HG03108 (cell line): ENCODE measurements at regions not wholly inside any gene's neighbourhood (a gene's known extent, or its start where the extent isn't known, plus 50 kb on each side); places are given as distances from the start of the nearest gene placed in this dataset.
"Not testable (repeated sequence)": the region's sequence is repeated elsewhere in the genome, so short reads cannot be mapped to it uniquely, and the experiment has no call there.

Source experiments
- ATAC-seq: cut with Tn5 transposase; IDR thresholded peaks from one replicate; pipeline ENCODE4 v1.9.1; 2021; ENCODE audit warnings: moderate library complexity; ENCODE audit not compliant: unreplicated experiment

DNA sequence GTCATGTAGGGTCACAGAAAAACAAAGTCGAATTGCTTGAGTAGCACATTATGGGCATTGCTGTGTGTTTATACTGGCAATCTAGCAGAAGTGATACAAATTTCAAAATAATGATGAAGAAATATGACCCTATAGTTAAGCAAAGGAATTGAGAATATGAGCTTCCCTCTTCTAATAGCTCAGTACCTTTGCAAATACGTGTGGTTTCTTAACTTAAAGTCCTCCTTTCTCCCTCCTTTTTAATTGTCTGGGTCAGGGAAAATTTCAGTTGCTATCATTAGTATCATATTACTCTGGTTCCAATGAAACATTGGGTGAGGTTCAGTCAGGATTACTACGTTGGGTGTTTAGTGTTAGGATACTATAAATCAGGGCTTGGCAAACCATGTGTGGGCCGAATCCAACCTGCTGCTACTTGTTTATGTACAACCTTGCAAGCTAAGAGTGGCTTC, 166.8 kb upstream of the CARMIL1 start:
- ATAC-seq, result no peak

DNA sequence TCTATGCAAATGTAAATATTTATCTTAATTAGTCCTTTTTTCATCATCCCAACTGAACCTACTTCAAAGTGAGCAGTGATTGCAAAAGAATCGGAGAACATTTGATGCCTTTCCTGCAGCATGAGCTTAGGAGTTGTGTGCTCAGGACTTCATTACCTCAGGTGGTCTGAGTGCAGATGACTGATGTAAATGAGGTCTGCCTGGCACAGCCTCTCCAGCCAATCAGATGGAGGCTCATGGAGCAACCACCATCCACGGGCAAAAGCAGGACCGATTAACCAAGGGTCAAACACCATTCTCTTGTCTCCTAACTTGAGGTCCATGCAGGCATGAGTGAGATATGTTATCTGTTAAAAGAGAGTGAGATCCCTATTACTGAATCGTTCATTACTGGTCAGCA, 165.7 kb upstream of the CARMIL1 start:
- no peak for ATAC-seq

DNA sequence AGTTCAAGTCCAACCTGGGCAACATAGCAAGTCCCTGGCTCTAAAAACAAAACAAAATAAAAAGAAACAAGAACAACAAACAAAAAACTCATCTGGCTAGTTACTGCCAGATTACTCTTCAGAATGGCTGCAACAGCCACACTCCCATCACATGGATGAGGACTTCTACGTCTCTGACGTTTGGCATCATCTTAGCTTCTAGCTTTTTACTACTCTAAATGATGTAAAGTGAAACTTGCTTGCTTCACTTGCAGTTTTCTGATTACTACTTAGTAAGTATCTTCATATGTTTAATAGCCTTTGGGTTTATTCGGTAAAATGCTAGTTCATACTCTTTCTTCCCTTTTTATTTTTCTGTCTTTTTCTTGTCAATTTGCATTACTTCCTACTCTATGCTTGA, 161.1 kb upstream of the CARMIL1 start:
- no peak for ATAC-seq

DNA sequence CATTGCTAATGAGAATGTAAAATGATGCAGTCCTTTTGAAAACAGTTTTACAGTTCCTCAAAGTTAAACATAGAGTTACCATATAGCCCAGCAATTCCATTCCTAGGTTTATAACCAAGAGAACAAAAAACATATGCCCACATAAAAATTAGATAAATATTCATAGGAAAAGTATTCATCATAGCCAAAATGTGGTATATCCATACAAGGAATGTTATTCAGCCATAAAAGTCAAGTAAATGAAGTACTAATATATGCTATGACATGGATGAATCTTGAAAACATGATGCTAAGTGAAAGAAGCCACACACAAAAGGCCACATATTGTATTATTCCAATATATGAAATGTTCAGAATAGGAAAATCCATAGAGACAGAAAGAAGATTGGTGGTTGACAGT, 158.0 kb upstream of the CARMIL1 start:
- ATAC-seq, result no peak

DNA sequence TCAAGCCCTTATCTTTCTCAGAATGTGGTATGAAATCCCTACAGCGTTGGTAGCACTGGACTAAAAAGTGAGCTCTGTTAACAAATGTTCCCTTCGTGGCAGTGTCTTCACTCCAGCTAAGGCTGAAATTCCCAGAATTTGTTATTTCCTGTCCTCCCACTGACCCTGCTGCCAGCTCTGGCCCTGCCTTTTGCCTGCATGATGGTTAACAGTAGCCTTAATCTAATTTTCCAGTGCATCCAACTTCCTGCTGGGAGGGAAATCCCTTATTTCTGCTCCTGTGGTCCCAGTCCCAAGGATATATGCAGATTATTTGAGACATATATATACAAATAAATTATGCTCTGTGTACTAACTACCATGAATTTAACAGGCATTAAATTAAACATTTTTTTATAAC, 157.2 kb upstream of the CARMIL1 start:
- no peak for ATAC-seq

DNA sequence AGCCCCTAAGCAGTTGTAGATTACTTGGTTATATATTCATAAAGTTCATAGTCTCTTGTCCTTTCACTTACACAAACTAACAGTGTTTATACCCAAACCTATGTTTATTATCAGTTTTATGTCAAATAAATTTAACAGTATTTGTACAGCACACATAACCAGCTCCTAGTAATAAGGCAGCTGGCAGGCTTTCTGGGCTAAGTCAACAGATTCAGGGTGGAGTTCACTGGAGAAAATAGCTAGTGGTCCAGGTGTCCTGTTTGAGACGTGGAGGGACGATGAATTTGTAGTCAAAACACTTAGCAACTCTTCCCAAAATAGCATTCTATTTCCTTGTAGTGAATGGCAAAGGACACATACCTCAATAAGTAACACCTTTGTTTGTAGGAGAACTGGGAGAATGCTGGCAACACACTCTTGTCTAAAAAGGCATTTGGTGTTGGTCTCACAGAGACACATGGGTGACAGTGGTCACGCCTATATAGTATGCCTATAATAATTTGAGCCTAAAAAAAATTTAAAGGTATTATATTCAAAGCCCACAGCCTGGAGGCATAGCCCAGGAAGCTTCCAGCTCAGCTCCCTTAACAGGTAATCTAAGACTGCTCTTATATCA, 156.4 kb upstream of the CARMIL1 start:
- ATAC-seq, result no peak

DNA sequence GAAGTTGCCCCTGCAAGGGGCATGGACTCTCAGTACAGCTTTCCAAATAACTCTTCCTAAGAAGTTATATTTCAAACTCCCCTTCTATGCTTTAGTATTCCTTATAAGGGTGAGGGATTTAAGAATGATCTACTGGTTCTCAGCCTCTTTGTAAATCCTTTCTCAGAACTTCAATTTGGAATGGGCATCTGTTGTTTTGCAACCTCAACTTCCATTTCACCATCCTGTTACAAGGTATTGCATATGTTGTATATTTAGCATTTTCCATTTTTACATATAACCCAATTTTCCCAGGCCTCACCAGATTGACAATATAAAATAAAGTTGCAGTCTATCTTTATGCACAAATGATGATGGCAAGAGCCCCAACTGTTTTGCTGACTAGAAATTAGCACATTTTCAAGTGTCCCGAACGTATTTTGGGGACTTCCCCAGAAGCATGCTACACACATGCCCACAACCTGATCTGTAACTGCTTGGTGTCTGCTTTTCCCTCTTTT, 154.9 kb upstream of the CARMIL1 start:
- no peak for ATAC-seq

DNA sequence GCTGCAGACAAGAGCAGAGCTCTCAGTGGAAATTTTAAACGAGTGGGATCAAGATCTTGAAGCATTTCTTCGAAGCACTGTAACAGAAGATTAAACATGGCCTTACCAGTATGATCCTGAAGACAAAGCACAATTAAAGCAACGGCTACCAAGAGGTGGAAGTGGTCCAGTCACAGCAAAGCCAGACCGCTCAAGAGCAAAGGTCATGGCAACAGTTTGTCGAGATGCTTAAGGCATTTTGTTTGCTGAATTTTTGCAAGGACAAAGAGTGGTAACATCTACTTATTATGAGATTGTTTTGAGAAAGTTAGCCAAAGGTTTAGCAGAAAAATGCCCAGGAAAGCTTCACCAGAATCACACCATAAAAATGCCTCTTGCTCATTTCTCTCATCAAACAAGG, 153.4 kb upstream of the CARMIL1 start:
- no peak for ATAC-seq

DNA sequence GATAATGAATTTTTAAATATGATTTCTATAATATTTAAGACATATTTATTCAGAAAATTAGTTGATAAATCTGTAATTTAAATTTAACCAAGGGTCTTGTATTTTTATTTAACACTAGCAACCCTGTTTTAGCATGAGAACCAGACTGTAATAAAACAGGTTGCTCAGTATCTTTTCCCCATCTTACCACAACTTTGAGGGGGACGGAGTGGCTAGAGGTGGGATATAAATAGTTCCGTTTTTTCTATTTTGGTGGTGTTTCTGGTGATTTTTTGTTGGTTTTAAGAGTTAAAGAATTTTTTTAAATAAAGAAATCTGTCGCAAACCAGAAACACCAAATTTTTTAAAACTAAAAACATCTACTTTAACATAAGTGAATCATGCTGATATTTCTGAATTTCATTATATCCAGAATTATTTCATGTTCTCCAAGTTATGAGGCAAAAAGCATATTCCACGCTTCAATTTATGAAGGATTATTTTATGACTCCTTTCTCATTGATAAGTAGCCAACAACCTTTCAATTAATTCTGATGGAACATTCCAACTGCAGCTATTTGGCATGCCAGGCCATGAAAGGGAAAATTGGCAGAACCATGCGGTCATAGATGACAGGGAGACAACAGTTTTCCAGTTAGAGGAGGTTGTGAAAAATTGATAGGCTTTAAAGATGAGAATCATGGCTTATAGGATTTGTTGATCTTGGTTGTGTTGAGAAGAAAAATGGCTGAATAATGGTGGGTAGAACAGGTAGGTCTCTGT, 151.9 kb upstream of the CARMIL1 start:
- no peak for ATAC-seq

DNA sequence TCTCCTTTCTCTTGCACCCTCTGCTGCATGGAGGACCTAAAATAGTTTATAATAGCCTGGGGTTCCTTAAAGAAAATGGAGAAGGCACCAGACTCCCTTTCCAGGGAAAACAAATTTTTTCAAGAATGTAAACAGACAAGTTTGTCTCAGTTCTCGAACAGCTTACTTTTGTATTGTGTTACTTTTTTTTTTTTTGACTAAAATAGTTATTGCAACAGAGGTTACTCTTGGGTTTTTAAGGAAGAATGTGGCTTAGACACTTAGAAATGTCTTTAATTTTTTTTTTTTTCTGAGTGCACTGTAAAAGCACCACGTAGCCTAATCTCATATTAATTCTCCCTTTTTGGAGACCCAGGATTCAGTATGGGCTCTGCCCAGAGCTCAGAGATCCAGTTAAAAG, 148.7 kb upstream of the CARMIL1 start:
- ATAC-seq, result no peak

DNA sequence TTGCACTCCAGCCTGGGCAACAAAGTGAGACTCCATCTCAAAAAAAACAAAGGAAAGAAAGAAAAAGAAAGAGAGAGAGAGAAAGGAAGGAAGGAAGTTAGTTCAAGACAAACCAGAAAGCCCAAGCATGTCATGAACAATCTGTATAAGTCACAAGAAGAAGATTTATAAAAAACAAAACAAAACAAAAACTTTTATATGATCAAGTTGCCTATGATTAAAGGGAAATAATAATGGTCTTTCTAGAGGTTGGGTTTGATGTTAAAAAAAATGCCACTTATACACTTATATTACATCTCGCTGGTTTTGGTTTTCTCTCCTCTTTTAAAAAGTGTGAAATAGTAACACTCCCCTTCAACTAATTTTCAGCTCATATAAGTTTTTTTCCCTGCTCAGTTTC, 146.2 kb upstream of the CARMIL1 start:
- no peak for ATAC-seq

DNA sequence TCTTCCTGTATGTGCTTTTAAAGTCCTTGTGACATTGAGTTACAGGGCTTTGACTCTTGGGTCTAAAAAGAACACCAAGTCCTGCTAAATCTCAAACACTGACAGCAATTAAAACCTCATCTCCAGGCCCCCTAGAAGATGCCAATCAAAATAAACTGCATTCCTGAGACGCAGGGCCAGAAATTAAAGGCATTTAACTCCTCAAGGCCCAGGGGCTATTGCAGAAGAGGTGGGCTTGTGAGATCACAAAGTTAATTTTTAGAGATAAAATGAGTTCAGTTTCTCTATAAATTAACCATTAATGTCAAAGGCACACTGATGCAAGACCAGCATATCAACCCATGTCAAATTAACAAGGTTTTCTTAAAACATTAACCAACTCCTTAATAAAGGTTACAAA, 145.6 kb upstream of the CARMIL1 start:
- ATAC-seq, result no peak

DNA sequence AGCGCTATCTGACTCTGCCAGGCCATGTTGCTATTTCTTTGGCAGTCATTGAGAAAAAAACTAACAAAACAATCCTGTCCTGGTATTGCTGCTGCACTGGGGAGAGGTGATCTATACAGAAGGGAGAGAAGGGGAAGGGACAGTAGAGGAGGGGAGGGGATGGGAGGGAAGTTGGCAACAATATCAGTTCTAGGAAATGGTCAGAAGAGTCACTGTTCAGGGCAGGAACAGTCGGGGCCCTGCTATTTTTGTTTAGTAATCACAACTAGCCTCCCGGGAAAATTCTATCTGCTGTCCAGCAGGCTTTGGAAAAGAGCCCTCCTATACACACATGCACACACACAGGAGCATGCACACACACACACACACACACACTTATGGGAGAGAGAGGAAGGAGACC, 142.3 kb upstream of the CARMIL1 start:
- no peak for ATAC-seq

DNA sequence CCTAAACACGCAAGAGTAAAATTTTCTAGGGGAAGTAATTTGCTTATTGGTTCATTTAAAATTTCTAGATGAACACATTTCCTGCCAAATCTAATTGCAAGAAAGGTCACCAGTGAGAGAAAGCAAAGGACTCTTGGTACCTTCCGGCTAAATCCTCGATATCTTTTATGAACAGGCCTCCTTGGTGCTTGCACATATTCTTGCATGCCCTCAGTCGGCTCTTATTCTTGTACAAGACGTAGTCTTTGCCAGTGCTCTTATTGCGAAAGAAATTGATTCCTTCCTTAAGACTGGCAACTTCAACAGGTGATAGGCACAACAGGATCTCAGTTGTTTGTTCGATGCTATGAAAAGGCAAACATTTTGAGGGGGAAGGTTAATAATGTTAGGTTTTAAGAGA, 141.7 kb upstream of the CARMIL1 start:
- ATAC-seq, result no peak

DNA sequence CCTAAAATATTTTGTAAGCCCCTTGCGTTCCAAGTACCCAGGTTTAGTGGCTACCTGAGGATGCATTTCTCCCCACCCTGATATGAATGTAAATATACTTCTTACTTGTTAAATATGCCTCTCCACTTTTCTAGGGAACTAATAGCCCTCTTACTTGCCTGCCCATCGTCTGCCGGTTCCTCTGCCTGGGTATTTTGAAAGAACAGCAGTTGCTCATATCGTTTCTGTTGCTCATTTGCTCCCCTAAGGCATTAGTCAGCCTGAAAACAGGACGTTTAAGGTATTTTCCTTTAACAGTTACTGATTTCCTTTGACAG, 141.3 kb upstream of the CARMIL1 start:
- no peak for ATAC-seq

DNA sequence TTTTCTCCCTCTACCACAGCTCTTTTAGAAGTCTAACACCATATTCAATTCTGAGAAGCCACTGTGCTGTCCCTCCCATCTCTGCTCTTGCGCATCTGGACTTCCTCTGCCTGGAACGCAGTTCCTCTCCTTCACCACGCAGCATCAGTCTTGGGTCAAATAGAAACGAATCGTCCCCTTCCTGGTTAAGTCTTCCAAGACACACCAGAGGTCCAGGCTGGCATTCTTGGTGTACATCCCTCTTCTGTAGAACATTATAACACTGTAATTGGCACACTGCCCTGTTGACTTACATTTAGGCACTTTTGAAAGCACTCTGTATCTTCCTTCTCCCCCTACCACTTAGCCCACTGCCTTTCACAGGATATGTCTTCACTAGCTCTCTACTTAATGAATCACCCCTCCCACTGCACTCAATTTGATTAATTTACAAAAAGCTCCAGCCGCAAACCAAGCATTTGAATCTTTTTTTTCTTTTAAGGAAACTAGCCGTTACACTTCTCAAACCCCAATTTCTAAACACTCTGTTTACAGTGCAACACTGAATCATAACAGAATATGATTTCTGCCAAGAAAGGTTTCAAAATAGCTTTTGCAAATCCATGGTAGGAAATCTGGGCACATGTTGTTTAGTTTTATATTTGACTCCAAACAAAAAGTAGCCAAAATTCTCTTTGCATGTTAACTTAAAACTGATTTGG, 140.8 kb upstream of the CARMIL1 start:
- peak; percentile 92 for ATAC-seq

DNA sequence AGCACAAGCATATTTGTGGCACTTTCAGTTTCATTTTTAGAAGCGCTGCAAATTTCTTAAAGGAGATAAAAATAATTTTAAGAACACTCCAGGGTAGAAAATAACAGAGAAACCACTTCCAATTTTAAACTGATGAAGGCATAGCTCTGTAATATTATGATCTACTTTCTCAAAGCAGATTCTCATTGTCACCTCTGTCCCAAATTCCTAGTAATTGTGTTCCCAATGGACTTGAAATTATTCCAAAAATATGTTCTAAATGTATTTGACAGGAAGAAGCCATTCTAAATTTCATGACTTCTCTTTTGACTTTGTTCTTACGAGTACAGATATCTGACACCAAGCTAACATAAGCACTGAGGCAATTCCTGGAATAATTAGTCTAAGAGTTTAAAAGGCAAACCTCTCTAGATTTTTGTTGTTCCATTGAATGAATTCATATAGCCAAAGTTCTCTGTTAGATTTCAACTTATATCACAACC, 140.2 kb upstream of the CARMIL1 start:
- no peak for ATAC-seq

DNA sequence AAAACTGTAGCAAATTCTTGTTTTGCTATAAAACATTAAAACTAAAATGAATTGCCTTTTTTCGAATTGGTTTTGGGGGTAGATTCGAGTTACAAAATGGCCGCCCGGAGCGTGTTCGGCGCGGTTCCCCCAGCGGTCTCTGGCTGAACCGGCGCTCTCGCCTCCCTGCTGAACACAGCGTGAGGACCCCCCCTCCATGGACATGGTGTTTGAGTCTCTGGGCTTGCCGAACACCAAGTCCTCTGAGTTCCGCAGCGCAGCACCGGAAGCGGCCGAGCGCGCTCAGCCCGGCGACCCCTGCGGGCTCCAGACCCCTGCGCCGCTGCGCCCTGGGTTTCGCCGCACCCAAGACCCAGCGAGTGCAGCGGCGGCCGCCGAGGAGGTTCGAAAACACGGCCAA, 139.6 kb upstream of the CARMIL1 start:
- not testable (repeated sequence) for ATAC-seq

DNA sequence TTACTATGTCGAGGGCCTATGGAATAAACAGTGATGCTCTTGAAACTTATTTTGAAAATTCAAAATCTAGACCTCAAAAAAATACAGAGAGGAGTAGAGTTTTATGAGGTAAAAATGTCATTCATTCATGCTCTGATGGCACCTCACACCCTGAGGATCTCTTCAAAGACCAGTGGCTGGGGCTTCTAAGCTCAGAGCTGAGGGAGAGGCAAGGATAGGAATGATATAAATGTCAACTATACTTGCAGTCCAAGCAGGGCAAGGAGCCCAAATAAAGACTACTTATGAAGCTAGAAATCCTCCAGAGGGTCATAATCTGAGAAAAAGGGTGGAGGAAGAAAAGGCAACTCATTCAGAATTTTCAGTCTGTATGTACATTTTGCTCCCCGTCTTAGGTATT, 136.7 kb upstream of the CARMIL1 start:
- no peak for ATAC-seq

DNA sequence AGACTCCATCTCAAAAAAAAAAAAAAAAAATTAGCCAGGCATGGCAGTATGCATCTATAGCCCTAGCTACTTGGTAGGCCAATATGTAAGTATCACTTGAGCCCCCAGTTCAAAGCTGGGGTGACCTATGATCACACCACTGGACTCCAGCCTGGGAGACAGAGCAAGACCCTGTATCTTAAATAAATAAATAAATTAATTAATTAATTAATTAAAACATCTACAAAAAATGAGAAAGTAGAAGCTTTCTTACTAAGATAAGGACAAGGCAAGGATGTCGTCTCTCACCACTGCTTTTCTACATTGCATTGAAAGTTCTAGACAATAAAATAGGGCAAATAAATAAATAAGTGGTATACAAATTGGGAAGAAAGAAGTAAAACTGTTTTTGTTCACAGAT, 134.3 kb upstream of the CARMIL1 start:
- ATAC-seq, result no peak

DNA sequence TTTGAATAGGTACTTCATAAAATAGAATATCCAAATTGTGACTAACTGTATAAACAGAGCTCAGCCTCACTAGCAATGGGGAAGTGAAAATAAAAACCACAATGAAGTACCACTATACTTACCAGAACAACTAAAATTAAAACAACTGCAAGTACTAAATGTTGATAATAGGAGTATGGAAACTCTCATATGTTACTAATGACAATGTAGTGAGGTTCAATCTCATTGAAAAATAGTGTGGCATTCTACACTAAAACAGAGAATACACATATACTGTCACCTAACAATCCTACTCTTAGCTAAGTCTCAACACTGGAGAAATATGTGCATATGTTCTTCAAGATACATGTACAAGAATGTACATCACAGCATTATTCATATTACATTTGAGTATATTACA, 132.0 kb upstream of the CARMIL1 start:
- ATAC-seq, result peak; percentile 93

DNA sequence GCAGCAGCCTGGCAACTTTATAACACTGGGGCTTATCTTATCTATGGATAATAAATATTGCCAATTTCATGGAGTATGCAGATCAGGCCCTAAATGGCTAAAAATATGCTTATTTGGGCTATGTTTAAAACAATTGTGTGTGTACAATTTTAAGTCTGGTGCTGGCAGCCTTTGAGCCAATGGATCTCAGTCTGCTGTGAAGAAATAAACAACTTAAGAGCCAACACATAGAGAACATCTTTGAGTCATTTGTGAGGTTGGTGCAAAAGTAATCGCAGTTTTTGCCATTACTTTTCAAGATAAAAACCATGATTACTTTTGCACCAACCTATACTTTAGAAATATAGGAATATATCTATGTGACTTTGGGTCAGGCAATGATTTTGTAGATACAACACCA, 129.1 kb upstream of the CARMIL1 start:
- ATAC-seq, result no peak
